Suprapubic skin (tissue), 3 donors: ENCODE measurements at regions not wholly inside any gene's neighbourhood (a gene's known extent, or its start where the extent isn't known, plus 50 kb on each side); places are given as distances from the start of the nearest gene placed in this dataset.

ENCODE experiments used
- POLR2A ChIP-seq, 2 donors: fragments of 450-650 bp; IDR thresholded peaks; one replicate each; pipeline ENCODE4 v1.6.1; 2017; ENCODE audit warnings: antibody characterized with exemption in 2 of 2, mild to moderate bottlenecking in 2 of 2, moderate library complexity in 2 of 2
- TF ChIP-seq, protein P1 (sequence below), 2 donors: fragments of 200-600 bp in 1 of 2; fragments of 450-650 bp in 1 of 2; sonication (generic) in 1 of 2; IDR thresholded peaks; one replicate each; pipeline ENCODE4 v1.5.1; 2016 to 2019; ENCODE audit warnings: antibody characterized with exemption in 2 of 2, mild to moderate bottlenecking in 1 of 2, moderate library complexity in 1 of 2

GRCh38 chr1:22275167-22275566 lies 132.3 kb upstream of the WNT4 start:
- TF ChIP-seq, protein P1, sequence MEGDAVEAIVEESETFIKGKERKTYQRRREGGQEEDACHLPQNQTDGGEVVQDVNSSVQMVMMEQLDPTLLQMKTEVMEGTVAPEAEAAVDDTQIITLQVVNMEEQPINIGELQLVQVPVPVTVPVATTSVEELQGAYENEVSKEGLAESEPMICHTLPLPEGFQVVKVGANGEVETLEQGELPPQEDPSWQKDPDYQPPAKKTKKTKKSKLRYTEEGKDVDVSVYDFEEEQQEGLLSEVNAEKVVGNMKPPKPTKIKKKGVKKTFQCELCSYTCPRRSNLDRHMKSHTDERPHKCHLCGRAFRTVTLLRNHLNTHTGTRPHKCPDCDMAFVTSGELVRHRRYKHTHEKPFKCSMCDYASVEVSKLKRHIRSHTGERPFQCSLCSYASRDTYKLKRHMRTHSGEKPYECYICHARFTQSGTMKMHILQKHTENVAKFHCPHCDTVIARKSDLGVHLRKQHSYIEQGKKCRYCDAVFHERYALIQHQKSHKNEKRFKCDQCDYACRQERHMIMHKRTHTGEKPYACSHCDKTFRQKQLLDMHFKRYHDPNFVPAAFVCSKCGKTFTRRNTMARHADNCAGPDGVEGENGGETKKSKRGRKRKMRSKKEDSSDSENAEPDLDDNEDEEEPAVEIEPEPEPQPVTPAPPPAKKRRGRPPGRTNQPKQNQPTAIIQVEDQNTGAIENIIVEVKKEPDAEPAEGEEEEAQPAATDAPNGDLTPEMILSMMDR (IDR thresholded peaks at IDR 0.05), result no peak
- no peak for TF ChIP-seq POLR2A (IDR thresholded peaks at IDR 0.05)
